ENCODE measurements at regions not wholly inside any gene's neighbourhood (a gene's known extent, or its start where the extent isn't known, plus 50 kb on each side); places are given as distances from the start of the nearest gene placed in this dataset.

DNA sequence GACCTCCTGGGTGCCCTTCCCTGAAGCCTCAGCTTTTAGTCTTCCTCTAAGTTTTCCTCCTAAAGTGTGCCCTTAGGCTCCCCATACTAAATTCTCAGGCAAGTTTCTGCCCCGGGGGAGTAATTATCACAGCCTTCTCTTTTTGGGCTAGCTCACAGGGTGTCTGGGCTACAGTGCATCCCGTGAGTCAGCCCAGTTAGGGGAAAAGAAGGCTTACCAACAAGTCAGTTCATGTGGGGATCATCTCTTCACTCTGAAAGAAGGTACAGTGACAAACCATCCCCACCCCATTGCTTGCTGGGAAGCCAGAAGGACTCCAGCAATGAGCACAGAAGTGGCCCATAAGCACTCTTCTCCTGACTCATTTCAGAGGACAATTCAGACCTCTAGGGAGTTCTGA lies 134.7 kb upstream of the FAM9C start:
- WGBS = 93% methylated on average over 2 of the region's 2 CpGs
- no peaks in the 10 kb centered on the region for H3K4me1 ChIP-seq (ENCODE audit: control insufficient read depth in 4 of 4, insufficient read depth in 4 of 4, low read length in 3 of 4)
- H3K27me3 ChIP-seq (ENCODE audit: control insufficient read depth in 4 of 4, insufficient read depth in 4 of 4, low read length in 3 of 4) = no peaks in the 10 kb centered on the region
- no peak for DNase-seq (ENCODE audit: low spot score)
- no peak overlapping the region for H3K9ac ChIP-seq (ENCODE audit: low read depth in 1 of 2, low read length in 2 of 2)
- no peak overlapping the region for H3K4me3 ChIP-seq (ENCODE audit: low read depth in 1 of 3, low read length in 3 of 3)
- TF ChIP-seq HNF4G (IDR thresholded peaks at IDR 0.05) (no peak), GABPA (IDR thresholded peaks at IDR 0.05 in 1 of 2, conservative IDR thresholded peaks at IDR 0.05 in 1 of 2) (no peak), RXRA (IDR thresholded peaks at IDR 0.05) (no peak), FOXA2 (IDR thresholded peaks at IDR 0.05) (no peak), RAD21 (IDR thresholded peaks at IDR 0.05) (no peak), EGR1 (IDR thresholded peaks at IDR 0.05; ENCODE audit: low read depth in 2 of 2) (no peak), FOXA1 (IDR thresholded peaks at IDR 0.05) (no peak)
- TF ChIP-seq, protein P1, sequence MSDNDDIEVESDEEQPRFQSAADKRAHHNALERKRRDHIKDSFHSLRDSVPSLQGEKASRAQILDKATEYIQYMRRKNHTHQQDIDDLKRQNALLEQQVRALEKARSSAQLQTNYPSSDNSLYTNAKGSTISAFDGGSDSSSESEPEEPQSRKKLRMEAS (IDR thresholded peaks at IDR 0.05) = no peak
- TF ChIP-seq, protein P2, sequence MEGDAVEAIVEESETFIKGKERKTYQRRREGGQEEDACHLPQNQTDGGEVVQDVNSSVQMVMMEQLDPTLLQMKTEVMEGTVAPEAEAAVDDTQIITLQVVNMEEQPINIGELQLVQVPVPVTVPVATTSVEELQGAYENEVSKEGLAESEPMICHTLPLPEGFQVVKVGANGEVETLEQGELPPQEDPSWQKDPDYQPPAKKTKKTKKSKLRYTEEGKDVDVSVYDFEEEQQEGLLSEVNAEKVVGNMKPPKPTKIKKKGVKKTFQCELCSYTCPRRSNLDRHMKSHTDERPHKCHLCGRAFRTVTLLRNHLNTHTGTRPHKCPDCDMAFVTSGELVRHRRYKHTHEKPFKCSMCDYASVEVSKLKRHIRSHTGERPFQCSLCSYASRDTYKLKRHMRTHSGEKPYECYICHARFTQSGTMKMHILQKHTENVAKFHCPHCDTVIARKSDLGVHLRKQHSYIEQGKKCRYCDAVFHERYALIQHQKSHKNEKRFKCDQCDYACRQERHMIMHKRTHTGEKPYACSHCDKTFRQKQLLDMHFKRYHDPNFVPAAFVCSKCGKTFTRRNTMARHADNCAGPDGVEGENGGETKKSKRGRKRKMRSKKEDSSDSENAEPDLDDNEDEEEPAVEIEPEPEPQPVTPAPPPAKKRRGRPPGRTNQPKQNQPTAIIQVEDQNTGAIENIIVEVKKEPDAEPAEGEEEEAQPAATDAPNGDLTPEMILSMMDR (IDR thresholded peaks at IDR 0.05; ENCODE audit: low read depth, low read length, missing input control) = no peak
- no peak overlapping the region for H3K27ac ChIP-seq (ENCODE audit: low read depth in 1 of 2, low read length in 2 of 2)
- H3K9me3 ChIP-seq (ENCODE audit: control insufficient read depth in 4 of 4, low read length in 3 of 4) = no peaks in the 10 kb centered on the region
- H3K36me3 ChIP-seq (ENCODE audit: control insufficient read depth in 4 of 4, insufficient read depth in 3 of 4, low read depth in 1 of 4, low read length in 3 of 4) = no peaks in the 10 kb centered on the region

DNA sequence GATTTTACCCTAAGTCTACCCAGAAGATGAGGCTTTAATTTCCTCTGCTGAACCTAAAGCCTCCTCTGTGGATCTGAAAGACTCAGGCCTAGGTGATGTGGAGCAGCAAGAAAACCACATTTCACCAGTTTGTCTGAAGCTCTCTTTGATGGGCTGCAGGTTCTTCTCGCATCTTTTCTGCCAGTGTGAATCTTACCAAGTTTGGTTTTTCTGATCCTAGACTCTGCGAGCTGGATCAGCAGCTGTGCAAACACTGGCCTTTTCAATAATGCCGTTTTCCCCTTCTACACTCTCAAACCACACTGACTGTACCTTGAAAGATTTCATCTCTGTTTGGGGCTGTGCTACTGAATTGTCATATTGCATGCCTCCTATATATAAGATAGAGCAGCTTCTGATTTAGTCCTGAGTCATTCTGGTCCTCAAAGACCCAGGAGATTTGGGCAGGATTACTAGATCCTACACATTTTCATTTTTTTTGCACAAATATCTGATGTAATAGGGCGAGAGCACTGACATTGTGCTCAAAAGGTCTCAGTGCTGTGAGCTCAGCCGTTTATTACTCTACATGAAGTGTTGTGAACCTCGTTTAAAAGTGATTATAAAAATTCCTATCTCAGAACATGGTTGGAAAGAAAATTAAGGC lies 133.6 kb upstream of the FAM9C start:
- TF ChIP-seq HNF4A (conservative IDR thresholded peaks at IDR 0.05) (no peak), YY1 (IDR thresholded peaks at IDR 0.05) (no peak), TAF1 (conservative IDR thresholded peaks at IDR 0.05) (no peak), SP1 (IDR thresholded peaks at IDR 0.05) (no peak), NR2F2 (IDR thresholded peaks at IDR 0.05) (no peak), FOXA2 (IDR thresholded peaks at IDR 0.05) (no peak), JUND (IDR thresholded peaks at IDR 0.05) (no peak), RXRA (IDR thresholded peaks at IDR 0.05) (no peak)
- TF ChIP-seq, protein P3, sequence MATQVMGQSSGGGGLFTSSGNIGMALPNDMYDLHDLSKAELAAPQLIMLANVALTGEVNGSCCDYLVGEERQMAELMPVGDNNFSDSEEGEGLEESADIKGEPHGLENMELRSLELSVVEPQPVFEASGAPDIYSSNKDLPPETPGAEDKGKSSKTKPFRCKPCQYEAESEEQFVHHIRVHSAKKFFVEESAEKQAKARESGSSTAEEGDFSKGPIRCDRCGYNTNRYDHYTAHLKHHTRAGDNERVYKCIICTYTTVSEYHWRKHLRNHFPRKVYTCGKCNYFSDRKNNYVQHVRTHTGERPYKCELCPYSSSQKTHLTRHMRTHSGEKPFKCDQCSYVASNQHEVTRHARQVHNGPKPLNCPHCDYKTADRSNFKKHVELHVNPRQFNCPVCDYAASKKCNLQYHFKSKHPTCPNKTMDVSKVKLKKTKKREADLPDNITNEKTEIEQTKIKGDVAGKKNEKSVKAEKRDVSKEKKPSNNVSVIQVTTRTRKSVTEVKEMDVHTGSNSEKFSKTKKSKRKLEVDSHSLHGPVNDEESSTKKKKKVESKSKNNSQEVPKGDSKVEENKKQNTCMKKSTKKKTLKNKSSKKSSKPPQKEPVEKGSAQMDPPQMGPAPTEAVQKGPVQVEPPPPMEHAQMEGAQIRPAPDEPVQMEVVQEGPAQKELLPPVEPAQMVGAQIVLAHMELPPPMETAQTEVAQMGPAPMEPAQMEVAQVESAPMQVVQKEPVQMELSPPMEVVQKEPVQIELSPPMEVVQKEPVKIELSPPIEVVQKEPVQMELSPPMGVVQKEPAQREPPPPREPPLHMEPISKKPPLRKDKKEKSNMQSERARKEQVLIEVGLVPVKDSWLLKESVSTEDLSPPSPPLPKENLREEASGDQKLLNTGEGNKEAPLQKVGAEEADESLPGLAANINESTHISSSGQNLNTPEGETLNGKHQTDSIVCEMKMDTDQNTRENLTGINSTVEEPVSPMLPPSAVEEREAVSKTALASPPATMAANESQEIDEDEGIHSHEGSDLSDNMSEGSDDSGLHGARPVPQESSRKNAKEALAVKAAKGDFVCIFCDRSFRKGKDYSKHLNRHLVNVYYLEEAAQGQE (IDR thresholded peaks at IDR 0.05) = no peak

More for the DNA sequence above, 133.6 kb upstream of the FAM9C start:
- Histone ChIP-seq H3K9ac (ENCODE audit: low read depth in 1 of 2, low read length in 2 of 2) (no peak overlapping the region), H3K4me1 (ENCODE audit: control insufficient read depth in 4 of 4, insufficient read depth in 4 of 4, low read length in 3 of 4) (no peaks in the 10 kb centered on the region), H3K27ac (ENCODE audit: low read depth in 1 of 2, low read length in 2 of 2) (no peak overlapping the region), H3K36me3 (ENCODE audit: control insufficient read depth in 4 of 4, insufficient read depth in 3 of 4, low read depth in 1 of 4, low read length in 3 of 4) (no peaks in the 10 kb centered on the region), H3K9me3 (ENCODE audit: control insufficient read depth in 4 of 4, low read length in 3 of 4) (no peaks in the 10 kb centered on the region), H3K27me3 (ENCODE audit: control insufficient read depth in 4 of 4, insufficient read depth in 4 of 4, low read length in 3 of 4) (no peaks in the 10 kb centered on the region), H3K4me3 (ENCODE audit: low read depth in 1 of 3, low read length in 3 of 3) (no peak overlapping the region)
- no peak for DNase-seq (ENCODE audit: low spot score)
- 86% methylated on average over 6 of the region's 6 CpGs for WGBS

All from liver (tissue), 8 donors.